ENCODE measurements at regions not wholly inside any gene's neighbourhood (a gene's known extent, or its start where the extent isn't known, plus 50 kb on each side); places are given as distances from the start of the nearest gene placed in this dataset.

DNA sequence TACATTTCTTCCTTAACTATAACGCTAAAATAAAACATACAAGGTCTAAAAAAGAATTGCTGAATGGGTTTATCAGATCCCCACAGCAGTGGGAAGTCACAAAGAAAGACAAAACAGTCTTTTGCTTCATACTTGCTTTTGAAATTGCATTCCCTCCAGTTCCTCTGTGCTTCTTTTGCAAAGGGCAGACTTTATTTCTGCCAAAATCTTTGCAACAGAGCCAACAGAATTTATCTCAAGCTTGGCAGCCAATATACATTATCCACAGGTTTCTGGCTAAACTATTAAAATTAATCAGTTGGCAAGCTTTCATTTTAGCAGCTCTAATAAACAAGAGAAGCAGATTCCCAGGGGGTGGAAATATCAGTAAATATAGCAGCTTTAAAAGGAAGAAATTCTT, 378.9 kb upstream of the CA10 start:
- Histone ChIP-seq H2AFZ (ENCODE audit: low read depth, low read length) (no peak overlapping the region), H4K20me1 (ENCODE audit: insufficient read depth, low read length) (no peaks in the 10 kb centered on the region), H3K27me3 (ENCODE audit: insufficient read depth, low read length) (no peaks in the 10 kb centered on the region), H3K4me2 (ENCODE audit: low read length) (no peak overlapping the region), H3K9me3 (ENCODE audit: insufficient read depth, low read depth, low read length) (peaks cover 3% of the 10 kb centered on the region), H3K4me1 (ENCODE audit: insufficient read depth, low read length) (no peaks in the 10 kb centered on the region), H3K9ac (ENCODE audit: low read length) (no peak overlapping the region), H3K79me2 (ENCODE audit: insufficient read depth, low read length) (no peaks in the 10 kb centered on the region), H3K27ac (ENCODE audit: low read depth, low read length) (no peak overlapping the region), H3K36me3 (ENCODE audit: insufficient read depth, low read length) (no peaks in the 10 kb centered on the region), H3K4me3 (ENCODE audit: insufficient read depth, low read depth, low read length) (no peak overlapping the region)
- Mint-ChIP-seq H3K27ac (ENCODE audit: unreplicated experiment) (no peak overlapping the region), H3K4me1 (ENCODE audit: low read depth, unreplicated experiment) (no peaks in the 10 kb centered on the region), H3K4me3 (ENCODE audit: unreplicated experiment) (no peak overlapping the region), H3K27me3 (ENCODE audit: low read depth, unreplicated experiment) (no peaks in the 10 kb centered on the region), H3K9me3 (ENCODE audit: unreplicated experiment) (no peaks in the 10 kb centered on the region), H3K36me3 (ENCODE audit: low read depth, unreplicated experiment) (no peaks in the 10 kb centered on the region)
- TF ChIP-seq EZH2 (IDR thresholded peaks at IDR 0.05; ENCODE audit: insufficient read depth, low read length): no peak
- TF ChIP-seq, protein P1, sequence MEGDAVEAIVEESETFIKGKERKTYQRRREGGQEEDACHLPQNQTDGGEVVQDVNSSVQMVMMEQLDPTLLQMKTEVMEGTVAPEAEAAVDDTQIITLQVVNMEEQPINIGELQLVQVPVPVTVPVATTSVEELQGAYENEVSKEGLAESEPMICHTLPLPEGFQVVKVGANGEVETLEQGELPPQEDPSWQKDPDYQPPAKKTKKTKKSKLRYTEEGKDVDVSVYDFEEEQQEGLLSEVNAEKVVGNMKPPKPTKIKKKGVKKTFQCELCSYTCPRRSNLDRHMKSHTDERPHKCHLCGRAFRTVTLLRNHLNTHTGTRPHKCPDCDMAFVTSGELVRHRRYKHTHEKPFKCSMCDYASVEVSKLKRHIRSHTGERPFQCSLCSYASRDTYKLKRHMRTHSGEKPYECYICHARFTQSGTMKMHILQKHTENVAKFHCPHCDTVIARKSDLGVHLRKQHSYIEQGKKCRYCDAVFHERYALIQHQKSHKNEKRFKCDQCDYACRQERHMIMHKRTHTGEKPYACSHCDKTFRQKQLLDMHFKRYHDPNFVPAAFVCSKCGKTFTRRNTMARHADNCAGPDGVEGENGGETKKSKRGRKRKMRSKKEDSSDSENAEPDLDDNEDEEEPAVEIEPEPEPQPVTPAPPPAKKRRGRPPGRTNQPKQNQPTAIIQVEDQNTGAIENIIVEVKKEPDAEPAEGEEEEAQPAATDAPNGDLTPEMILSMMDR (IDR thresholded peaks at IDR 0.05; ENCODE audit: insufficient read depth, low read depth, low read length): no peak
- no peak for DNase-seq (ENCODE audit: low read depth)
- no peak for FAIRE-seq

DNA sequence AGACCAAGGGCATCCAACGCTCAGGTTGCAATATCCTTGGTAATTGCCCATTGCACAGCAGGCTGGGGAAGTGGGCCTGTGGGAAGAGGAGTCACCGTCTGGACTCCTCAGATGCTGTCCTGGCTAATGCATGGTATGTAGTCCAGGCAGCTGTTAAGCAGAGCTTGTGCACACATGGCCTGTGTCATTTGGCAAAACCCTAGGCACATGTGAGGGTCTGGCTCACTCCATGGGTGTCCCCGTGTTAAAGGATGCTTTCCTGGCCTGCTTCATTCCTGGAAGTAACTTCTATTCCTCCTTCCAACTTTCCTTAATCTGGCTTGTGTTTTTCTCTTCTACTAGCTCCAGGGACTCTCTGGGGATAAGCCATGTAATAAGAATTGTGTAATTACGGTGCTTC, 378.0 kb upstream of the CA10 start:
- no peak for FAIRE-seq
- Mint-ChIP-seq H3K36me3 (ENCODE audit: low read depth, unreplicated experiment) (no peaks in the 10 kb centered on the region), H3K4me1 (ENCODE audit: low read depth, unreplicated experiment) (no peaks in the 10 kb centered on the region), H3K4me3 (ENCODE audit: unreplicated experiment) (no peak overlapping the region), H3K27ac (ENCODE audit: unreplicated experiment) (no peak overlapping the region), H3K27me3 (ENCODE audit: low read depth, unreplicated experiment) (no peaks in the 10 kb centered on the region), H3K9me3 (ENCODE audit: unreplicated experiment) (no peaks in the 10 kb centered on the region)
- Histone ChIP-seq H3K27ac (ENCODE audit: low read depth, low read length) (no peak overlapping the region), H3K4me2 (ENCODE audit: low read length) (no peak overlapping the region), H3K9me3 (ENCODE audit: insufficient read depth, low read depth, low read length) (peaks cover 3% of the 10 kb centered on the region), H4K20me1 (ENCODE audit: insufficient read depth, low read length) (no peaks in the 10 kb centered on the region), H3K27me3 (ENCODE audit: insufficient read depth, low read length) (no peaks in the 10 kb centered on the region), H3K79me2 (ENCODE audit: insufficient read depth, low read length) (no peaks in the 10 kb centered on the region), H3K9ac (ENCODE audit: low read length) (no peak overlapping the region), H3K4me3 (ENCODE audit: insufficient read depth, low read depth, low read length) (no peak overlapping the region), H3K36me3 (ENCODE audit: insufficient read depth, low read length) (no peaks in the 10 kb centered on the region), H3K4me1 (ENCODE audit: insufficient read depth, low read length) (no peaks in the 10 kb centered on the region), H2AFZ (ENCODE audit: low read depth, low read length) (no peak overlapping the region)
- no peak for DNase-seq (ENCODE audit: low read depth)
- no peak for TF ChIP-seq EZH2 (IDR thresholded peaks at IDR 0.05; ENCODE audit: insufficient read depth, low read length)
- TF ChIP-seq, protein P1 (IDR thresholded peaks at IDR 0.05; ENCODE audit: insufficient read depth, low read depth, low read length): no peak

DNA sequence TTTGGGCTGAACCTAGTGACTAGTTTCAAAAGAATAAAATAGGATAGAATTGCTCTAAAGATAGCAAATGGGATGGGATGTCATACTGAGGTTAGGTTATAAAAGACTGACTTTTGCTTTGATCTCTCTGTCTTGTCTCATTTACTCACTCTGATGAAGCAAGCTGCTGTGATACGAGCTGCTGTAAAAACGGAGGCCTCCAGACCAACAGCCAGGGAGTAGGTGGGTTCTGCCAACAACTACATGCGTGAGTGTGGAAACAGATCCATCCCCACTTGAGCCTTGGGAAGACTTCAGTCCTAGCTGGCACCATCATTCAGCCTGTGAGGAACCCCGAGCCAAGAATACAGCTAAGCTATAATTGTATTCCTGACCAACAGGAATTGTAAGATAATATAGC, 373.9 kb upstream of the CA10 start:
- Mint-ChIP-seq H3K27me3 (ENCODE audit: low read depth, unreplicated experiment) (no peaks in the 10 kb centered on the region), H3K9me3 (ENCODE audit: unreplicated experiment) (no peaks in the 10 kb centered on the region), H3K27ac (ENCODE audit: unreplicated experiment) (no peak overlapping the region), H3K4me3 (ENCODE audit: unreplicated experiment) (no peak overlapping the region), H3K36me3 (ENCODE audit: low read depth, unreplicated experiment) (no peaks in the 10 kb centered on the region), H3K4me1 (ENCODE audit: low read depth, unreplicated experiment) (no peaks in the 10 kb centered on the region)
- Histone ChIP-seq H2AFZ (ENCODE audit: low read depth, low read length) (no peak overlapping the region), H3K4me1 (ENCODE audit: insufficient read depth, low read length) (no peaks in the 10 kb centered on the region), H4K20me1 (ENCODE audit: insufficient read depth, low read length) (no peaks in the 10 kb centered on the region), H3K79me2 (ENCODE audit: insufficient read depth, low read length) (no peaks in the 10 kb centered on the region), H3K4me3 (ENCODE audit: insufficient read depth, low read depth, low read length) (no peak overlapping the region), H3K27ac (ENCODE audit: low read depth, low read length) (no peak overlapping the region), H3K36me3 (ENCODE audit: insufficient read depth, low read length) (no peaks in the 10 kb centered on the region), H3K9ac (ENCODE audit: low read length) (no peak overlapping the region), H3K4me2 (ENCODE audit: low read length) (no peak overlapping the region), H3K27me3 (ENCODE audit: insufficient read depth, low read length) (no peaks in the 10 kb centered on the region), H3K9me3 (ENCODE audit: insufficient read depth, low read depth, low read length) (peaks cover 3% of the 10 kb centered on the region)
- FAIRE-seq: no peak
- TF ChIP-seq, protein P1 (IDR thresholded peaks at IDR 0.05; ENCODE audit: insufficient read depth, low read depth, low read length): no peak
- TF ChIP-seq EZH2 (IDR thresholded peaks at IDR 0.05; ENCODE audit: insufficient read depth, low read length): no peak
- DNase-seq (ENCODE audit: low read depth): no peak

Data from astrocyte (in vitro differentiated cells and primary cell).